WTC11 (cell line): ENCODE measurements at regions not wholly inside any gene's neighbourhood (a gene's known extent, or its start where the extent isn't known, plus 50 kb on each side); places are given as distances from the start of the nearest gene placed in this dataset.

ENCODE experiments used
- ATAC-seq: fragments of 200-7000 bp; cut with Tn5 transposase; 2 replicates; pipeline ENCODE4 v1.10.0; 2021; ENCODE audit warnings: mild to moderate bottlenecking, moderate library complexity
- CTCF ChIA-PET: fragments of 300-600 bp; sonication (Branson Sonifier 250); formaldehyde crosslinking; loops from one replicate; lab custom pipeline; 2021; ENCODE audit warnings: antibody characterized with exemption; lab: Charles Lee
- POLR2A ChIA-PET: fragments of 350-600 bp; sonication (Branson Sonifier 250); formaldehyde crosslinking; loops from one replicate; lab custom pipeline; 2021; ENCODE audit warnings: antibody characterized with exemption; lab: Charles Lee
- DNase-seq: peaks from one replicate; pipeline ENCODE4 v3.0.0; 2021; ENCODE audit warnings: low spot score
- H3K27ac Mint-ChIP-seq: 2 replicates; pipeline ENCODE4 v1.8.0; 2021; ENCODE audit warnings: mixed read lengths
- H3K27me3 Mint-ChIP-seq: 2 replicates; pipeline ENCODE4 v1.8.0; 2021; ENCODE audit warnings: low read depth, mild to moderate bottlenecking, moderate library complexity, mixed read lengths
- H3K36me3 Mint-ChIP-seq: 2 replicates; pipeline ENCODE4 v1.8.0; 2021; ENCODE audit warnings: mixed read lengths
- H3K4me1 Mint-ChIP-seq: 2 replicates; pipeline ENCODE4 v1.8.0; 2022; ENCODE audit warnings: mixed read lengths
- H3K4me3 Mint-ChIP-seq: 2 replicates; pipeline ENCODE4 v1.8.0; 2021; ENCODE audit warnings: mild to moderate bottlenecking, moderate library complexity, mixed read lengths
- H3K9me3 Mint-ChIP-seq: 2 replicates; pipeline ENCODE4 v1.8.0; 2021; ENCODE audit warnings: mixed read lengths
- CBFB ChIP-seq: sonication (generic); formaldehyde crosslinking; IDR thresholded peaks from 2 replicates; pipeline ENCODE4 v1.8.1; 2022; ENCODE audit warnings: mild to moderate bottlenecking, low read depth, missing genetic modification reagents
- CREB1 ChIP-seq: sonication (generic); formaldehyde crosslinking; IDR thresholded peaks from 2 replicates; pipeline ENCODE4 v1.8.0; 2023; ENCODE audit warnings: mild to moderate bottlenecking, missing genetic modification reagents
- CREM ChIP-seq: sonication (generic); formaldehyde crosslinking; IDR thresholded peaks from 2 replicates; pipeline ENCODE4 v1.8.1; 2022; ENCODE audit warnings: mild to moderate bottlenecking, missing genetic modification reagents, moderate library complexity
- CTCF ChIP-seq: fragments of 200-600 bp; IDR thresholded peaks from 2 replicates; pipeline ENCODE4 v1.8.0; 2022; ENCODE audit warnings: antibody characterized with exemption
- E2F5 ChIP-seq: sonication (generic); formaldehyde crosslinking; IDR thresholded peaks from 2 replicates; pipeline ENCODE4 v1.8.1; 2022; ENCODE audit warnings: mild to moderate bottlenecking, moderate library complexity, missing genetic modification reagents
- ESRRA ChIP-seq: sonication (generic); formaldehyde crosslinking; IDR thresholded peaks from 2 replicates; pipeline ENCODE4 v1.8.1; 2022; ENCODE audit warnings: mild to moderate bottlenecking, missing genetic modification reagents, borderline replicate concordance
- GABPB1 ChIP-seq: sonication (generic); formaldehyde crosslinking; IDR thresholded peaks from 2 replicates; pipeline ENCODE4 v1.8.1; 2023; ENCODE audit warnings: mild to moderate bottlenecking, missing genetic modification reagents
- HMGXB4 ChIP-seq: sonication (generic); formaldehyde crosslinking; IDR thresholded peaks from 2 replicates; pipeline ENCODE4 v1.8.1; 2023; ENCODE audit warnings: mild to moderate bottlenecking, moderate library complexity, missing genetic modification reagents
- MAX ChIP-seq: sonication (generic); formaldehyde crosslinking; IDR thresholded peaks from 2 replicates; pipeline ENCODE4 v1.8.0; 2022; ENCODE audit warnings: mild to moderate bottlenecking, missing genetic modification reagents
- NFYB ChIP-seq: sonication (generic); formaldehyde crosslinking; conservative IDR thresholded peaks from 2 replicates; pipeline ENCODE4 v1.8.0; 2022; ENCODE audit warnings: low read depth, missing genetic modification reagents
- NR2C2 ChIP-seq: sonication (generic); formaldehyde crosslinking; IDR thresholded peaks from 2 replicates; pipeline ENCODE4 v1.8.0; 2022; ENCODE audit warnings: mild to moderate bottlenecking, missing genetic modification reagents
- SMAD3 ChIP-seq: sonication (generic); formaldehyde crosslinking; IDR thresholded peaks from 2 replicates; pipeline ENCODE4 v1.8.0; 2022; ENCODE audit warnings: missing genetic modification reagents, mild to moderate bottlenecking, borderline replicate concordance
- TCF7 ChIP-seq: sonication (generic); formaldehyde crosslinking; IDR thresholded peaks from 2 replicates; pipeline ENCODE4 v1.8.0; 2022; ENCODE audit warnings: mild to moderate bottlenecking, low read depth, missing genetic modification reagents, moderate library complexity
- USF1 ChIP-seq: sonication (generic); formaldehyde crosslinking; IDR thresholded peaks from 2 replicates; pipeline ENCODE4 v1.8.0; 2022; ENCODE audit warnings: mild to moderate bottlenecking, missing genetic modification reagents
- ZNF219 ChIP-seq: sonication (generic); formaldehyde crosslinking; IDR thresholded peaks from 2 replicates; pipeline ENCODE4 v1.8.0; 2023; ENCODE audit warnings: missing genetic modification reagents, mild to moderate bottlenecking, borderline replicate concordance
- ZNF232 ChIP-seq: sonication (generic); formaldehyde crosslinking; IDR thresholded peaks from 2 replicates; pipeline ENCODE4 v1.8.0; 2022; ENCODE audit warnings: mild to moderate bottlenecking, missing genetic modification reagents
- ZNF512 ChIP-seq: sonication (generic); formaldehyde crosslinking; IDR thresholded peaks from 2 replicates; pipeline ENCODE4 v1.8.1; 2022; ENCODE audit warnings: missing genetic modification reagents, borderline replicate concordance
- TF ChIP-seq, protein P1 (sequence below): fragments of 250-450 bp; sonication (Bioruptor Pico); IDR thresholded peaks from 2 replicates; pipeline ENCODE4 v1.9.0; 2021; ENCODE audit warnings: mild to moderate bottlenecking
- TF ChIP-seq, protein P2 (sequence below): sonication (generic); formaldehyde crosslinking; conservative IDR thresholded peaks from 2 replicates; pipeline ENCODE4 v1.8.1; 2022; ENCODE audit warnings: mild to moderate bottlenecking, missing genetic modification reagents

DNA sequence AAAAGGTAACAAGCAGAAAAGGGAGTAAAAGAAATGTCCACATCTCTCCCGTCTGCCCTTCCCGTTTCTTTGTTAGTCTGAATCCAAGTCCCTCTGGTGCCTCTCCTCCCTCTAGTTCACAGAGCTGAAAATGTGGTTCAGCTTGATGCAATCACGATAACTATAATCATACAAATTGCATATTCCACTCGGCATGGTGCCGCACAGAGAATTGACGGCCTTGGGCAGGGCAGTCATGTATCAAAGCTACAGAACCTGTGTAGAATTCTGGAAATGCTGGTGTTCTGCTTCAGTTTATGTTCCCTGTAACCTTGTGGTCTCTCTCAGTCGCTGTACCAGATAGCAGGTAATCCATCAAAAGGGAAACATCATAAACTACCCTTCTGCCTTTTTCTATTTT lies 562.9 kb upstream of the CBLB start:
- POLR2A ChIA-PET, result no interaction called here
- DNase-seq (no peak), ATAC-seq (no peak)
- no peak overlapping the region for H3K27ac Mint-ChIP-seq
- CTCF ChIA-PET, result no interaction called here
- no peaks in the 10 kb centered on the region for H3K4me1 Mint-ChIP-seq
- H3K27me3 Mint-ChIP-seq, result no peaks in the 10 kb centered on the region; the same call in 1 of the 2 replicates
- peaks cover 5% of the 10 kb centered on the region for H3K9me3 Mint-ChIP-seq
- H3K4me3 Mint-ChIP-seq, result no peak overlapping the region
- TF ChIP-seq NFYB (CRISPR knock-in tag) (no peak), TCF7 (CRISPR knock-in tag) (no peak), ZNF232 (CRISPR knock-in tag) (no peak), E2F5 (CRISPR knock-in tag) (no peak), CREM (no peak)
- TF ChIP-seq, protein P1, sequence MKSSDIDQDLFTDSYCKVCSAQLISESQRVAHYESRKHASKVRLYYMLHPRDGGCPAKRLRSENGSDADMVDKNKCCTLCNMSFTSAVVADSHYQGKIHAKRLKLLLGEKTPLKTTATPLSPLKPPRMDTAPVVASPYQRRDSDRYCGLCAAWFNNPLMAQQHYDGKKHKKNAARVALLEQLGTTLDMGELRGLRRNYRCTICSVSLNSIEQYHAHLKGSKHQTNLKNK, result no peak
- H3K36me3 Mint-ChIP-seq, result no peaks in the 10 kb centered on the region

- DNase-seq, result no peak
- Mint-ChIP-seq H3K27me3 (no peaks in the 10 kb centered on the region; the same call in 1 of the 2 replicates), H3K9me3 (no peaks in the 10 kb centered on the region), H3K4me3 (no peak overlapping the region), H3K4me1 (no peaks in the 10 kb centered on the region), H3K27ac (no peak overlapping the region), H3K36me3 (no peaks in the 10 kb centered on the region)
- TF ChIP-seq CREB1 (CRISPR knock-in tag) (no peak), CTCF (no peak), CBFB (no peak), GABPB1 (CRISPR knock-in tag) (no peak), ZNF512 (0 out of 2 replicates have a peak, but pooled peaks have one; percentile 68), SMAD3 (CRISPR knock-in tag) (no peak)
- TF ChIP-seq, protein P2, sequence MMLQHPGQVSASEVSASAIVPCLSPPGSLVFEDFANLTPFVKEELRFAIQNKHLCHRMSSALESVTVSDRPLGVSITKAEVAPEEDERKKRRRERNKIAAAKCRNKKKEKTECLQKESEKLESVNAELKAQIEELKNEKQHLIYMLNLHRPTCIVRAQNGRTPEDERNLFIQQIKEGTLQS, result no peak
- ATAC-seq, result no peak
- CTCF ChIA-PET, result no interaction called here
- POLR2A ChIA-PET, result no interaction called here
These were observed 567.2 kb upstream of the CBLB start for GRCh38 chr3:106435899-106436453.

DNA sequence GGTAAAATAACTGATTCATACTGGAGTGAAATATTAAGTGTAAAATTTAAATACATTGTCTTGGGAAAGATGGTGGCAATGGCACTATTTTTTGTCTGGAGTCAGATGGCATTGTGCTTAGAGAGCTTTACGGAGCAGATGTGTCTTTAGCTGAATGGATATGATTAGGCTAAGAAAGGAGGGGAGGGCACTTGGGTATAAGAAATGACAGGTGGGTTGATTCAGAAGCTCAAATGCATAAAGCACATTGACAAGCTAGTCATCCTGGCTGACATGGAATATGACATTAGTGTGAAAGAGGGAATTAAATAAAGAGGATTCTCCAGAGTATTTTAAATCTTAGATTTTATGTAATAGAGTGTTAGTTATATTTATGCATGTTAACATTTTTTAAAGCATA lies 570.1 kb upstream of the CBLB start:
- Mint-ChIP-seq H3K9me3 (no peaks in the 10 kb centered on the region), H3K27me3 (no peaks in the 10 kb centered on the region; the same call in 1 of the 2 replicates), H3K4me1 (peaks cover 5% of the 10 kb centered on the region), H3K27ac (no peak overlapping the region), H3K4me3 (no peak overlapping the region), H3K36me3 (no peaks in the 10 kb centered on the region)
- DNase-seq (no peak), ATAC-seq (no peak)
- POLR2A ChIA-PET, result no interaction called here
- TF ChIP-seq ESRRA (no peak), HMGXB4 (CRISPR knock-in tag) (no peak), CREM (no peak), MAX (CRISPR knock-in tag) (no peak), NFYB (CRISPR knock-in tag) (no peak), NR2C2 (CRISPR knock-in tag) (no peak), USF1 (CRISPR knock-in tag) (no peak), ZNF232 (CRISPR knock-in tag) (no peak), ZNF219 (CRISPR knock-in tag) (no peak)
- CTCF ChIA-PET, result no interaction called here
